ENCODE measurements at regions not wholly inside any gene's neighbourhood (a gene's known extent, or its start where the extent isn't known, plus 50 kb on each side); places are given as distances from the start of the nearest gene placed in this dataset.

DNA sequence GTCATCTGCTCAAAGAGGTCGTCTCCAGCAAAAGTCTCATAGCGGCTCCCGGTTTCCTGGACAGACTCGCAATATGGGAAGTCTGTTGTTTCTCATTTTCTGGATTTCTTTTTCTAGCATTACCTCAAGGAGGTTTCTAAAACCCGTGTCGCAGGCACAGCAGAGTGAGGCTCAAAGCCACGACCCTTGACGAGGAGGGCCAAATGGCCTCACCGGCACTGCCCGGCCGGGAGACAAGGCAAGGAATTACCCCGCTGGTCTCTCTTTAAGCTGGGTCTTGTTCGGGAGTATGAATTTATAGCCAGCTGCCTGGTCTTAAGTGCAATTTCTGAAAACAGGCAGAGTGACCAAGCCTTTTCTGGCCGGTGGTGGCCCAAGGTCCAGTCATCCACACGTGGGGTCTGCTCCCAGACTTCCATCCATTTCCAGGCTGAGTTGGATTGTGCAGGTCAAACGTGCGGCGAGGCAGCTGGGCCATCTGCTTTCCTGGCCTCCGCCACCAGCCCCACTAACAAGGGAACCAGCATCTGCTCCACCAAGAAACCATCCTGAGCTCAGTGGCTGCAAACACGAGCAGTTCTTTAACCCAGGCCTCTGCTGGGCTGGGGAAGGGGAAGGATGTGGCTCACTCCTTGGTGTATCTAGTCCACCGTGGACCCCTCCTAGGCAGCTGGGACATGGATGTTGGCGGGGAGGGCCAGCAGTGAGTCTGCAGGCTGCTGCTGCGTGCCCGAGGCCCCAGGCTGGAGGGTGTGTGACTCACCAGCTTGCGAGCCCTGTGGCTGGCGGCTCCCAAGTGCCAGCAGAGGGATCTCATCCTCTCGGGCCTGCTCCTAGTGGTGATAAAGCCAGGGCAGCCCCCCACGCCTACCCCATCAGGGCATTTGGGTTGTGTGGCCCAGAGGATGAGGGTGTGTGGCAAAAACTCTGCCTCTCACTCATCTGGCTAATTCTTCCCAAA lies 55.6 kb upstream of the COL5A1 start:
- DNase-seq: no peak

- no peak for DNase-seq
Measured at GRCh38 chr9:134589748-134590147, 51.9 kb upstream of the COL5A1 start.

DNA sequence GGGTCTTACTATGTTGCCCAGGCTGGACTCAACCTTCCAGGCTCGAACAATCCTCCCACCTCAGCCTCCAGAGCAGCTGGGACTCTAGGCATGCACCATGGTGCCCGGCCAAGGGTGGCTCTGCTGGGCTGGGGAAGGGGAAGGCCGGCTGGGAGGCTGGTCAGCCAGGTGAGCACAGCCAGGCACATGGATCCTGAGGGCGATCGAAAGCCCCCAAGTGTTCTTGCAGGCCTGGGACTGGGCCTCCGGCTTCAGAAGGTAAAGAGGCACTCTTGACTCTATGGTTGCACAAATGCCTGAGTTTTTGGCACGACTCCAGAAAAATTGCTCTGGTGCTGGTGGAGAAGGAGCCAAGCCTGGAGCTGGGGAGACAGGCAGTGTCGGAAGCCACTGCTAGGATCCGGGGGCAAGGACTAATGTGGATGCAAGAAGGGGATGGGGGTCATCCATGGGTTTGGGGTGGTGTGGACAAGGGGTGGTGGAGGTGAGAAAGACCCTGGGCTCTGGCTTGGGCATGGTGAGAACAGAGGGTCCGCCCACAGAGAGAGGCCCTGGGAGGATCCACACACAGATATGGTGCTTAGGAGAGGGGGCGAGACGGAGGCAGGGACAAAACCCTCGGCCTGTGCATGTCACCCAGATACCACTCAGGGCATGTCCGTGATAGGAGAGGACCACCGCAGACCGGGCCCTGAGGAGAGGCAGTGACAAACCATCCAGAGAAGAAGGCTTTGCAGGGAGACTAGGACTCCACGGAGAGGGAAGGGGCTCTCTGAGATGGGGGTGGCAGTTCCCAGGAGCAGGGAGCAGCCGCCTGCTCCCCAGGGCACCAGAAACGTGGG lies 51.1 kb upstream of the COL5A1 start:
- no peak for DNase-seq

GRCh38 chr9:134591082-134591571 lies 50.5 kb upstream of the COL5A1 start:
- DNase-seq: no peak

- DNase-seq: no peak
Measured at GRCh38 chr9:134591573-134591981, 50.0 kb upstream of the COL5A1 start.
